ENCODE measurements at regions not wholly inside any gene's neighbourhood (a gene's known extent, or its start where the extent isn't known, plus 50 kb on each side); places are given as distances from the start of the nearest gene placed in this dataset.
"Not testable (repeated sequence)": the region's sequence is repeated elsewhere in the genome, so short reads cannot be mapped to it uniquely, and the experiment has no call there.

GRCh38 chr20:30287459-30287858 lies 970.0 kb upstream of the DEFB115 start:
- TF ChIP-seq CTCF (conservative IDR thresholded peaks at IDR 0.05; ENCODE audit: low read depth, low read length); EZH2 (IDR thresholded peaks at IDR 0.05; ENCODE audit: borderline replicate concordance, low read depth, low read length, poor library complexity, severe bottlenecking): not testable (repeated sequence)
